MM.1S (cell line): ENCODE measurements at regions not wholly inside any gene's neighbourhood (a gene's known extent, or its start where the extent isn't known, plus 50 kb on each side); places are given as distances from the start of the nearest gene placed in this dataset.

Experiments
- EZH2 ChIP-seq: fragments of 300-600 bp; sonication (generic); optimal IDR thresholded peaks from 2 replicates; pipeline ENCODE3; 2017; ENCODE audit warnings: low read depth, mild to moderate bottlenecking, antibody characterized with exemption, low read length, mixed read lengths
- TF ChIP-seq, protein P1 (sequence below): fragments of 300-600 bp; sonication (generic); IDR thresholded peaks from 2 replicates; pipeline ENCODE4 v1.5.1; 2016; ENCODE audit warnings: antibody characterized with exemption, low read length, mixed read lengths

DNA sequence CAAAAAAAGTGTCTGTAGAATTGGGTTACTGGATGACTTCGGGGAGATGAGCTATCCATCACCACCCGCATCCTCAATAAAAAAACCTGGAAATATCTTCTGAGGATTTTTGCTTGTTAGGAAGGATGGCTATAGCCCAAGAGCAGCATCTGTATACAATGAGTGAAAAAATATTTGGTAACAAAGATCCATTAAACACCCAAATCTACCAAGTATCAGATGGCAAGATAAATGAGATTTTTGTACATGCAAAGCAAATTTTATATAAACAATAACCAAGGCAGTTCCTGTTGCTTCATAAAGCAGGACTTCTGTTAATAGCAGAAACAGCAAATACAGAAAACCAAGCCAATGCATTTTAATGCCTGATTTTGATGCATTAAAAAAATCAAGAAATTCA is 166.6 kb downstream of the SLC28A3 start:
- TF ChIP-seq, protein P1, sequence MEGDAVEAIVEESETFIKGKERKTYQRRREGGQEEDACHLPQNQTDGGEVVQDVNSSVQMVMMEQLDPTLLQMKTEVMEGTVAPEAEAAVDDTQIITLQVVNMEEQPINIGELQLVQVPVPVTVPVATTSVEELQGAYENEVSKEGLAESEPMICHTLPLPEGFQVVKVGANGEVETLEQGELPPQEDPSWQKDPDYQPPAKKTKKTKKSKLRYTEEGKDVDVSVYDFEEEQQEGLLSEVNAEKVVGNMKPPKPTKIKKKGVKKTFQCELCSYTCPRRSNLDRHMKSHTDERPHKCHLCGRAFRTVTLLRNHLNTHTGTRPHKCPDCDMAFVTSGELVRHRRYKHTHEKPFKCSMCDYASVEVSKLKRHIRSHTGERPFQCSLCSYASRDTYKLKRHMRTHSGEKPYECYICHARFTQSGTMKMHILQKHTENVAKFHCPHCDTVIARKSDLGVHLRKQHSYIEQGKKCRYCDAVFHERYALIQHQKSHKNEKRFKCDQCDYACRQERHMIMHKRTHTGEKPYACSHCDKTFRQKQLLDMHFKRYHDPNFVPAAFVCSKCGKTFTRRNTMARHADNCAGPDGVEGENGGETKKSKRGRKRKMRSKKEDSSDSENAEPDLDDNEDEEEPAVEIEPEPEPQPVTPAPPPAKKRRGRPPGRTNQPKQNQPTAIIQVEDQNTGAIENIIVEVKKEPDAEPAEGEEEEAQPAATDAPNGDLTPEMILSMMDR, result no peak
- TF ChIP-seq EZH2, result no peak
